Epidermal melanocyte (primary cell): ENCODE measurements at regions not wholly inside any gene's neighbourhood (a gene's known extent, or its start where the extent isn't known, plus 50 kb on each side); places are given as distances from the start of the nearest gene placed in this dataset.

ENCODE experiments used
- DNase-seq: peaks from one replicate; pipeline ENCODE4 v3.0.0; 2011; ENCODE audit warnings: low spot score; ENCODE audit not compliant: insufficient read length

DNA sequence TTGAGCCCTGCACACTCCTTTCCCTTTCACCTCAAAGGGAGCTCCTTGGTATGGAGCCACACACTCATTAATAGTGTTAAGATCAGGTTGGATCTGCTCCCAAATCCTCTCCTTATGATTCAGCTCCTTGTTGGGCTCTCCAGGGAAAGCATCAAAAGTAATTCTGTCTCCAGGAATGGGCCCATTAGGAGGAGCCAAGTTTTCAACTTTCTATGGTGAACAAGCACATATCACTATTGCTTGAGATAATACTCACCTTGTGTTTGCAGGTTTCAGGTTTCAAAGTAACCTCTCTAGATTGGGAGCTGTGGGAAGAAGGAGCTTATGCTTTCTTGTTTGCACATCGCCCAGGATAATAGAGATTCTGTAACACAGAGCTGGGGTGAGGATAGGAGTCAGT, 164.8 kb downstream of the TNFSF18 start:
- DNase-seq = no peak

DNA sequence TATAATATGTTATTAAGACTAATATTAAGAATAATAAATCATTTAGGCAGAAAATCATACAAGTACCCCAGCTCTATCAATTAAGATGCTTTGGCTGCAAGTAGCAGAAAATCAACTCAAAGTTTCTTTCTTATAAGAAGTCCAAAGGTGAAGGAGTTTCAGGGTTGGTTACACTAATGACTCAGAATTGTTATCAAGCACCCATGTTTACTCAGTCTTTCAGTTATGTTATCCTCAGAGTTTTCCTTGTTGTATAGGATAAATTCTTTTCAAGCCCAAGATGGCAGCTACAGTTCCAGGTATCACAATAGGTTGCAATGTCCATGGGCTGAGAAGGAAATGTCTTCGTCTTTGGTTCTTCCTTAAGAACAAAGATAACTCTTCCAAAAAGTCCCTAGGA, 163.6 kb downstream of the TNFSF18 start:
- no peak for DNase-seq

DNA sequence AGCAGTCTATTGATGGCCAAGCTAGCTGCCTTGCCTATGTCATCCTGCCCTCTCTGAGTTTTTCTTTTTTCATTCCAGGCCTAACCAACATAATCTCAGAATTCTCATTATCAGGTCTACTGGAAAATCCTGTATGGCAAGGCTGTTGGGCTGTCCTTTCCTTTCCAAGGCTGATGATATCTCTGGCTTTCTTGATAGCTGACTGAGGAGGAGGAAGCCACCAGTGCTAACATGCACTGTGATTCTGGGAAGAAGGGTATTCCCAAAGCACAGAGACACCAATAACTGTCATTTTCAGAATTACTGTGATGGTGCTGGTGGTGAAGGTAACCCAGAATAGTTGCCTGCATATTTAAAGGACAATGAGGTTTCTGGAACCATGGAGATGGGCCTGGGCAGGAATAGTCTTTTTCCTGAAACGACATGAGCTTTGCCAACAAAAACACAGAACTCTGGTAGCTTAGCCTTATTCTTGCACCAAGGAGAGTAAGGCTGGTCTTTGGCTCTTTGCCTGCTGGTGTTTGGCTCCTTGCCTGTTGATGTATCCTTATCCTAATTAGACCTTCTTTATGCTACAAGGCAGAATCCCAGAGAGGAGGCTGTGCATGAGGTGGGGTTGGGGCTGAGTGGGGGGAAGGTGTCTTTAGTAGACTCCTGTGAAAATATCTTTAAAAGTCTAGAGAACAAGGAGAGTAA, 157.4 kb downstream of the TNFSF18 start:
- DNase-seq = no peak

DNA sequence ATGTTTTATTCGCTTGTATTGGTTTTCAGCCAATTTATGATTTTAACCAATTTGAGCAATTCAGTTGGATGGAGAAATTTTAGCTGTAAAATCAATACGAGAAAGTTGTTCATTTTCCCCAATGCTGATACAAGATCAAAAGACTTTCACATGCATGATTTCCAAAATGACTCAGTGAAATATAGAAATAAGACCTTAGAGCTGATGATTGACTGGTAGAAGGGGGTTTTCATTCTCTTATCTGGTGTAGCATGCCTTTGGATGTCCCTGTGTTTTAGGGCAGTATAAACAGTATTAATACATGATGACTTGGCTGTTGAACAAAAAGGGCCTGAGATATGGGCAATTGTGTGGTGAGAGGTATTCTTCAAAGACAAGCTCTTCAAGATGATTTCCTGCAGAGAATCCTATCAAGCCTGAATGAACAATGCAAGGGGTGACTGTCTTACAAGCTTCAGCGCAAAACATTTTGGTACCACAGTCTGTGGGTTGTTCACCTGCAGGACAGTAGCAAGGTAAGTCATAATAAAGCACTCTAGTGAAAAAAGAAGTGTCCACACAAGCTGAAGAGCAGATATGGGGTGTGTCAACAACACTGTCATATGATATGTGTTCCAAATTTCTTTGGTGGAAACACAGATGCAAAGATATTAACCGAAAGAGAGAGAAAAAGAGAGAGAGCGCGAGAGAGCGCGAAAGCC, 156.2 kb downstream of the TNFSF18 start:
- DNase-seq = no peak

DNA sequence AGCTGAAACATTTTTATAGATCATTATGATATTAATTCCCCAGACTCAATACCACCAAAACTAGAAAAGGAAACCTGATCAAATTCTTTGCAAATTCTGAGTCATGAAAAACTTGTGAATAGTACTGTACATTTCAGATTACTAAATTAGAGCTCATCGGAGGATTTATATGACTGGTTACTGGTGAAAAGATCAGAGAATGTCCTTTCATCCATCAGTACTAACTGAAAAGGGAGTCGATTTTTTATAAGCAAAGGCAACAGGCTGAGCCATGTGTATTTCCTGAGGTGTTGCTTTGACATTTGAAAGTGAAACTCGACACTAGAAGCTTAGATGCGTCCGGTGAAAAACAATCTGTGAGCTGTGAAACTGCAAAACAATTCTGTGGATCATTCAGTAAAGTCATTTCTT, 155.7 kb downstream of the TNFSF18 start:
- DNase-seq = no peak

DNA sequence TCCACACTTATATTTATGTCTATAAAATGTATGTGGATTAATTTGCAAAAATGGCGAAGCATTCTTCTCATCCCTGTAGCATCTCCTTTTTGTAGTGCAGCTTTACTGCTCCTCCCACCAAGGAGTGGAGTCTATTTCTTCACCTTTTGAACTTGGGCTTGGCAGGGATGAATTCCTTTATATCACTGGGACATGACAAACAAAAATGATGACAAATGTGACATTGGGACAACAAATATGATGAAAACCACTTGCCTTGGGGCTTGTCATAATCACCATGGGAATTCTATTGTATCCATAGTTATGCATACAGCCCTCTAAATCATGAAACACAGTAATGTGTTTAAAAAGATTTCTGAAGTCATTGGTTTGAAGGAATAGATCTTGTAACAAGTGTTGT, 155.0 kb downstream of the TNFSF18 start:
- DNase-seq = no peak

DNA sequence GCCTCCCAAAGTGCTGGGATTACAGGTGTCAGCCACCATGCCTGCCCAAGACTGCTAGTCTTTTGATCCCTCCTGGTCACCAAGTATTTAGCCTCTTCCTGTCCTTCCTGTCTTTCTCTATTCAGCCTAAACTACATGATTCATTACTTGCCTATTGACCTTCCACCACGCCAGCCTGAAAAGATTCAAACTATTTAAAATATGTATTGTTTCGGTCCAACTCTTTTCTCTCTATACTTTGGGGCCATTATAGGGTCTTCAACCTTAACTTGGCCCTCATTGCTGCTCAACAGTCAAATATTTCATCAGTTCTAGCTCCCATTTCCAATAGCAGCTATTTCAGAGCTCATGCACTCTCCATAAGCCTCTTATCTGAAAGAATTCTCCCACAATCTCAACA, 153.0 kb downstream of the TNFSF18 start:
- DNase-seq = no peak

DNA sequence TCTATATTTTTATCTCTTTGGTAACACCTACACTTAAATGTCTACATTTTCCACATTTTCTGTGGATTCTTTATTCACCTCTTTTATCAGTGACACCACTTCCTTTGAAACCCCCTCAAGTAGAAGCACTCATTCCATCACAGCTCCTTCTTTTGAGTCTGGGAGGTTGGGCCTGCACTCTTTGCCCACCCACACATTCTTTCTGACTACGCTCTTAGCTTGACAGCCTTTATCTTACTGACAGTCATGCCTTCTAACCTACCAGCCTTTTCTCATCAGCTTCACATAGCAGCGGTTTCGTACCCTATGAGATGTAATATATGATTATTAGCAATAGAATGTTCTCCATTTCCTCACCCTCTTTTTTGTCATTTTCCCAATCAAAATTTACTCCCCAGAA, 151.9 kb downstream of the TNFSF18 start:
- DNase-seq = no peak

DNA sequence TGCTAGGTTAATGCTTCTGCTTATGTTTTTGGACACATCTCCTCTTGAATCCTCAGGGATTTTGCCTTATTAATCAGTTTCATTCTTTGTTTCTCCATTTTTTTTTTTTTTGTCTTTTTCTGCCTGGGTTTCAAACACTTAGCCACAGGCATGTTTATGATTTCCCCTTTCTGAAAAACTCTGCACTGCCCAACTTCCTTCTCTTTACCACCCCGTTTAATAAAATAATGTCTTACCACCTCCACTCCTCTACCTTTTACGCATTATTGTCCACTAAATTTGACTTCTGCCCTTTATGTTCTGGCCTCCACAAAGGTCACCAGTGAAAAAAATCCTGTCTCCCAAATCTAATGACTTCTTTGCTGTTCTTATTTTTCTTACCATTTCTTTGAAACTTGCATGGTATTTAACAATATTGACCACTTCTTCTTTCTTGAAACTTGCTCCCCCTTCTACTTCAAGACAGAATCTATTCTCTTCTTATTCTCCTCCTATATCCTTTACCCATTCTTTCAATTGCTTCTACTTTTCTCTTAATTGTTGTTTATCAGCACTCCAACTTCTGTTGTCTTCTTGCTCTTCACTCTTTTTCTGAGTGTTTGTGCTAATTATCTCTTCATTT, 150.3 kb downstream of the TNFSF18 start:
- DNase-seq = no peak

DNA sequence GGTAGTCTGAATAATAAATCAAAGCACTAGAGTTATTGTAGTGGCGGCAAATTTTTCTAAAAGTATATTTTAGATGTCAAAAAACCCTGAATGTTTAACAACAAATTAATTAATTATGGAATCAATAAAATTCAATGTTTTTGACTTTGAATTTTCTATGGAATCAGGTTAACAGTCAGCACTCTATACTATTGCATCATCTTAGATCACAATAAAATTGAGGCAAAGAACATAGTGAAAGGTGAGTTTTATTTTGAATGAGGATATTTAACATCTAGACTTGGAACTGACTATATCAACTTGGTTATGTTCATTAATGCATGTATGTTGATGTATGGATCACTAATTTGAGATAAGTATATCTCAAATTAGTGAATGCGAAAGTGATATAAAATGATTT, 148.5 kb downstream of the TNFSF18 start:
- no peak for DNase-seq

DNA sequence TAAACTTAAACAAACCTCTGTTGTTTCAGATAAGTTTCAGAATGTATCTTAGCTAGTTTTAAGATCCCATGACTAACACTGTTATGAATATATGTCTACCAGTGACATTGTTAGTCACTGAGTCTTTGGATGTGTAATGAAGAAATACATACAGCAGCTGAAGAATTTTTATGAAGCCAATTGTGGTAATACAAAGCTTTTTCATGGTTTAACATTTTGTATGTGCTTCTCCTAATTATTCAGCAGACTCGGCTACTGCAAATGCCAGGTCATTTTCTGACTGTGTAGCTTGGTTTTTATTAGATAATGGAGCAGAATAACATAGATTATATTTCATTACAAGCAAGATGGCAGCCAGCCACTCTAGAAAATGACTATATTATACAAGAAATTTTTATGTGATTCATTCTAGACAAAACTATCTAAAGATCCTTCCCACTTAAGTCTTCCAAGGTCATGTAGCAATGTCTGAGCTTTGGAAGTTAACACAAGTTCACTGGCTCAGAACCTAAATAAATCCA, 147.8 kb downstream of the TNFSF18 start:
- DNase-seq = no peak

DNA sequence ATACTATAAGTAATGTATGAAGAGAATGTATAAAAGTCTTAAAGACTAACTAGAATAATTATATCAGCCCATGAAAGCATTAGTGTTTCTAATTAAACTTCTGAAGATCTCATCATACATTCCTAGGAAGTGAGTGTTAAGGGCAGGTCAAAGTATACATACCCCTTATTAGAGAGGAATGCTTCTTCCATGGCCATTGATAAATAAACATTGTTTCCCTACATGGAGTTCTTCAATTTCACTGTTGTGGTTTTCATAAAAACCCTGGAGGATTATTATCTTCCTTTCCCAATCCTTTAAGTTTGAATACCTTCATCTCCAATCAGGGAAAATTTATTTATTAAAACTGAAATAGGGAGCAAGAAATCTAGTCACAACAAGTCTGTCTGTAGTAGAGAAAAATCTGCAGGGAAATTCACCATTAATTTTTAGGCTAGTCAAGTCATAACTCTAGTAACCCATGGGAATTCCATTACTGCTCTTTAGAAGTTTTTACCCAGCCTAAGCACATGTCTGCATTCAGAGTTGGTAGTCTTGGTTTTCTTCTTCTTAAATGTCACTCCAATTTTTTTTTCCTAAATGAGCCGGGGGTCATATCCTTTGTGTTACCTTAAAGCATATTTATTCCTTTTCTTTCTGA, 147.0 kb downstream of the TNFSF18 start:
- DNase-seq = no peak

DNA sequence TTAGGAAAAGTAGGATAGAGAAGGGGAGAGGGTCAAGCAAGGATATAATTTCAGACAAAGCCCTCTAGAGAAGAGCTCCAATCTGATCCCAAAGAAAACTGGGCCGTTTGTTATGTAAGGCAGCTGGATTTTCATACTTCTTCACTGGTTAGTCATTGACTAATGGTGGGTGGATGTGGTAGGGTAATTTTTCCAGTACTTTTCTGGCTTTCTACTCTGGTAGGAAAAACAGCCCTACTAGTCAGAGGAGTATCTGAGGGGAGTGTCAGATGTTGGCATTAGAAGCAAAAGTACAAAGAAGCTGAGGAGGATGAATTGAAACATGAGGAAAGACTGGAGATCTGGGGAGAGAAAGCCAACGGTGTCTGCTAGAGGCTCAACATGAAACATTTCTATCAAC, 145.3 kb downstream of the TNFSF18 start:
- no peak for DNase-seq

DNA sequence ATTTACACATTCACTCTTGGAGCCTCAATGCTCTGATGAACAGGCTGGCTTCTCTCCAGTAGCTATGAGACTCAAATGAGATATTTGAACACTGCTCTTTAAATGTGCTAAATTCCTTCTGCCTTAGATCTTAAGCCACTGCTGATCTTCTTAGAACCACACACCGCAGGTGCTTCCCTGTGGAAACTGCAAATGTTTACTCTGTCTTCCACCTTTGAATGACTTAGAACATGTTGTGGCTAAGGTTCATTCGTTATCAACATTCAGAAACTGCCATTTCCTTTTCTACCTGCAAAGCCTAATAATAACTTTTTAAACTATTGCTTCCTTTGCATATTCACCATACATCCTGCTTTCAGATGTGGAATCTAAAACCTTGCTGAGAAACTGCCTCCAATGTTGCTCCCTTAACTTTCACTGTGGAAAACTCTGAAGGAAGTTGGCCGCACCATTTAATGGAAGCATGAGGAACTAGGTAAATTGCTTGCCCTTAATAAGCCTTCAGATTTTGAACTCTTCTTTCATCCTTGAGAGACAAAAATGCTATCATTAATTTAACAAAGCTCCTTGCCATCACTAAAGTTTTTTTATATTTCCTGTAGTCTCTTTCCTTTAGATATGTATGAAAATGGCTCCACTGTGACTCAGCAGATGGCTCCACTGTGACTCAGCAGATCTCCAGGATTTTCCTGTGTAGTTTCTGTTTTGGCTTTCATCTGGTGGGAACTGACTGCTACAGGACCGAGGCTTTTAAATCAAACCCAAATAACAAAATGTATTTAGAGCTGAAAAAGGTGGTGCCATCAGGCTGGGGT, 143.8 kb downstream of the TNFSF18 start:
- no peak for DNase-seq

DNA sequence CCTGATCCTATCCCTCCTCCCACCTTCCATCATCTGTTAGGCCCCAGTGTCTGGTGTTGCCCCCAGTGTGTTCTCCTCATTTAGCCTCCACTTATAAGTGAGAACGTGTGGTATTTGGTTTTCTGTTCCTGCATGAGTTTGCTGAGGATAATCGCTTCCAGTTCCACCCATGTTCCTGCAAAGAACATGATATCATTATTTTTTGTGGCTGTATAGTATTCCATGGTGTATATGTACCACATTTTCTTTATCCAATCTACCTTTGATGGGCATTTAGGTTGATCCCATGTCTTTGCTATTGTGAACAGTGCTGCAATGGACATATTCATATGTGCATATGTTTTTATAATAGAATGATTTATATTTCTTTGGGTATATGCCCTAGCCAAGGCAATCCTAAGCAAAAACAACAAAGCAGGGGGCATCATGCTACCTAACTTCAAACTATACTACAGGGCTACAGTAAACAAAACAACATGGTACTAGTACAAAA, 142.9 kb downstream of the TNFSF18 start:
- DNase-seq = no peak

DNA sequence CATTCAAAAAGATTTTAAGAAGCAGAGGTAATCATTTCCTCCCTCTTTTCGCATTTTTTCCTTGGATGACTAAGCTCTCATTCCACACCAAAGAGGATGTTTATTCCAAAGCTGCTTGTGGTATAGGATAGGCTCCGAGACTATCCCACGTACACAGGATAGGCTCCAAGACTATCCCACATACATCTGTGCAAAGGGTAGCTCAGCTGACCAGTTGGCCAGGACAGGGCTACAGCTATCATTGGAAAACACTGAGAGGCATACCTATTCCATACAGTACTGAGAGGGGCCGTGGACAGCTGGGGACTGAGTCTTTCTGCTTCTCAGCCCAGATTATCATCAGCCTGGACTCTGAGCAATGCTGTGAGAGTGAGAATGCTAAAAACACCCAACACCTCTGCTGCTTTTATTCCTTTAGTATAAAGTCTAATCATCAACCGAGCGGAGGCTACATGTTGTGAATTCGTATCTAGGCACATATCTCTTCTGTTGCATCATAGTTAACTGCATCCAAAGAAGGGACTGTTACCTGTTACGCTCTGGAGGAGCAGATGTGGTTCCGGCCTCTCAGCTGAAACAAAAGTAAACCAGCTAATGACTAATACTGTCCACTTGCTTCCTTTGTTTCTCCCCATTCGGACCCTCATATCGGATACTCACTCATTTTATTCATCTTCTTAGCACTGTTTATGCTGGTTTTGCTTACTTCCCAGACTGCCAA, 141.0 kb downstream of the TNFSF18 start:
- DNase-seq = no peak

DNA sequence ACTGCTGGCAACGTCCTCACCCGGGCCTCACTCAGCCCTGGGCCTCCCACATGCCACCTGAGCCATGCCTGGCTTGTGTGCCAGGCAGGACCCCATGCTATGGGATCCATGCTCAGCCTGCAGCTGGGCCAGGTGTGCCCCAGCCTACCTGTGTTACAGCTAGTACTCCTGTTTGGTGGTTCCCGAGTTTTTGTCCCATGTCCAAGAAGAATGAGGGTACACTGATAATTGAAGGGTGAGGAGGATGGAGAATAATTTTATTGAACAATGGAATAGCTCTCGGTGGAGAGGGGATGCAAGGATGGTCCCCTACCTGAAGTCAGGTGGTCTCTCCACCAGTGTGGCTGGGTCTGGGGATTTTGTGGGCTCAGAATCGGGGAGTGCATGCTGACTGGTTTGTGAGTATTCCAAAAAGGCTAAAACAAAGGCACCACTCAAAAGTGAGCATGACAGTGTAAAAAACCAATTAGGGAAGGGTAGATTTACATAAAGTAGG, 137.9 kb downstream of the TNFSF18 start:
- DNase-seq = no peak

DNA sequence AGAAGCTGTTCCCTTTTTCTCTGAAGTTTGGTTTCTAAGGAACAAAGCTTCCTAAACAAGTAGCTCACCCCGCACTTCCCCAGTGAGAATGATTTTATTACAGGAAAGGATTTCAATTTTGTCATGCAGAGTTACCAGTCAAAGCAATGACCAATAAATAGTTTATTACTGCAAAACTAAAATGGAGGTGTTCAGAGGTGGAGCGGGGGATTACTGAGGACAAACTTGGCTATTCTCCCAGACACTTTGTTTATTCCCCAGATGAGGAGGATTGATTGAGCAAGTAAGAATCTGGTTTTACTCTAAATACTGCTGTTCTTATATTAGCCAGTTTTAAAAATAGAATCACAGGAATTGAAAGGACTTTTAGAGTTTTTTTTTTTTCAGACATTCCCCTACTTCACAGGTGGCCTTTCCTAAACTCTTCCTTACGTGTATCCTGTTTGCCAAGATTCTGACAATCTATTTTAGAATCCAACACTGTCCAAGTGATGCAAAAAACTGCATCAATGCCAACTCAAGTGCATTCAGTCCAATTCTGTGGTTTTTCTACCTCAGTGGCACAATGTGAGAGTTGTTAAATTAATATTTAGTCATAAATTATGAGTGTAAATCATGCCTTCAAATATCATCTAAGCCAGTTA, 136.1 kb downstream of the TNFSF18 start:
- no peak for DNase-seq

DNA sequence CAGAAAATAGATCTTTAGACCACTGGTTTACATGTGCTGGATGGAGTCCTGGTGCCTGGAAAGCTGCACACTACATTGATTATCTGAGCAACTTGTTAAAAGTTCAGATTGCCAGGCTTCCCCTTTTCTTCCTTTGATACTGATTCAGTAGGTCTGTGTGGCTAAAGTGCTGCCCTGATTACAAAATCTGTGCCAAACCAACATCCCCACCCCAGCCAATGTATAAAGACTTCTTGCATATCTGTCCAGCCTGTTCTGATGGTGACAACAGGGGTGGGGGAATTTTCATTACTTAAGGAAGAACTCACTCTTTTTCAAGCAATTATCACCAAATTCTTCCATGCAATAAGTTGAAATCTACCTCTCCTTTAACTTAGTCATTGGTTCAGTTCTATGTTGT, 135.5 kb downstream of the TNFSF18 start:
- no peak for DNase-seq

DNA sequence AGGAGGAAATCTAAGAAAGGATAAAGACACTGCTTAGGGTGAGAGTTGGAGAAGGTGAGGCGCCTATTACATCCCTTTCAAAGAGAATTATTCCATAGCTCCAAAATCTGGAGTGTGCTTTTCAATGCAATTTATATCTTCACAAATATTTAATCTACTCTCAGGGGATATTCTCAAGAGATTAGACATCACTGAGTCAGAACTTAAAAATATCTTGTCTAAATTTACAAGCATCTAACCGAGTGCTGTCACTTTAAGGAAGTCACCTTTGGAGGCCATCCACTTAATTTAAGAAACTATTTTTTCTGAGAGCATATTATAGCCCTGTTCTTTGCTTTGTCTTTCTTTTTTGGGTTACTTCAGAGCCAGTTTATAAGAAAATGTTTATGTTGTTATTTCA, 134.6 kb downstream of the TNFSF18 start:
- no peak for DNase-seq
